DLD1 (cell line): ENCODE measurements at regions not wholly inside any gene's neighbourhood (a gene's known extent, or its start where the extent isn't known, plus 50 kb on each side); places are given as distances from the start of the nearest gene placed in this dataset.

ENCODE experiments used
- in situ Hi-C: cut with HindIII; loops from 2 replicates; pipeline ENCODE4 v1.10.0; 2017; ENCODE audit warnings: low sequenced_read_pairs

DNA sequence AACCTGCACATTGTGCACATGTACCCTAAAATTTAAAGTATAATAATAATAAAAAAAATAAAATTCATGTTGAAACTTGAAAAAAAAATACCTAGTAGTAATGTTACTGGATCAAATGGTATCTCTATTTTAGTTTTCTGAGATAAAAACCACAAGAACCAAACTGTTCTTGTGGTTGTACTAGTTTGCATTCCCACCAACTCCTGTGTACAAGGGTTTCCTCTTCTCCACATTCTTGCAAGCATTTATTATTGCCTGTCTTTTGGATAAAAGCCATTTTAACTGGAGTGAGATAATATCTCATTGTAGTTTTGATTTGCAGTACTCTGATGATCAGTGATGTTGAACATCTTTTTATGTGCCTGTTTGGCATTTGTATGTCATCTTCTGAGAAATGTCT lies 177.7 kb downstream of the KIF20B start:
- in situ Hi-C loops: no loop called here

DNA sequence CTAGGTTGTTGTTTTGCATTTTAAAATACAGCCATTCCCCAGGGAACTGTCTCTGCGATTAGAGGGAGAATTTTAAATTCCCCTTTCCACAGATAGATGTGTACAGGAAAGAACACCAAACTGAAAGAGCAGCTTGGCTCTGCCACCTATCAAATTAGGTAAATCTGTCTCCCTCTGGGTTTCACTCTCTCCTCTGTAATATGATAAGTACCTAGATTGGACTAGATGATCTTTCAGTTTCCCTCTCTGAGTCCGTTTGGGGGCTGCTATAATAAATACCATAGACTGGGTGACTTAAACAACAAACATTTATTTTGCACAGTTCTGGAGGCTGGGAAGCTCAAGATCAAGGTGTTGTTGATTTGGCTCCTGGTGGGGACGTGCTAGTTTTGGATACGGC lies 186.0 kb downstream of the KIF20B start:
- in situ Hi-C loops: no loop called here

DNA sequence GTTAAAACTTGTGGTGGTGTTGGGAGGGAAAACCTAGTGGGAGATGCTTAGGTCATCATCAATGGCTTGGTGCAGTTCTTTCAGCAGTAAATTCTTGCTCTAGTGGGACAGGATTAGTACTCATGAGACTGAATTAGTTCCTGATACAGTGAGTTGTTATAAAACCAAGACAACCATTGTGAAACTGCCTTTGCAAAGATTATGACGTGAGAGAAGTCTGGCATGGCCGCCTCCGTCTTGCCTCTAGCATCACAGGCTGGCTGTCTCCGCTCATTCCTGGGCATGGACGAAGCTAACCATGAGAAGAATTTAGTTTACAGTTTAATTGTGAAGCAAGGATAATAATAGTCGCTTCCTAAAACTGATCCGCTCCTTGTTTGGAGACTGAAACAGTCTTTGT lies 186.4 kb downstream of the KIF20B start:
- in situ Hi-C loops: no loop called here

DNA sequence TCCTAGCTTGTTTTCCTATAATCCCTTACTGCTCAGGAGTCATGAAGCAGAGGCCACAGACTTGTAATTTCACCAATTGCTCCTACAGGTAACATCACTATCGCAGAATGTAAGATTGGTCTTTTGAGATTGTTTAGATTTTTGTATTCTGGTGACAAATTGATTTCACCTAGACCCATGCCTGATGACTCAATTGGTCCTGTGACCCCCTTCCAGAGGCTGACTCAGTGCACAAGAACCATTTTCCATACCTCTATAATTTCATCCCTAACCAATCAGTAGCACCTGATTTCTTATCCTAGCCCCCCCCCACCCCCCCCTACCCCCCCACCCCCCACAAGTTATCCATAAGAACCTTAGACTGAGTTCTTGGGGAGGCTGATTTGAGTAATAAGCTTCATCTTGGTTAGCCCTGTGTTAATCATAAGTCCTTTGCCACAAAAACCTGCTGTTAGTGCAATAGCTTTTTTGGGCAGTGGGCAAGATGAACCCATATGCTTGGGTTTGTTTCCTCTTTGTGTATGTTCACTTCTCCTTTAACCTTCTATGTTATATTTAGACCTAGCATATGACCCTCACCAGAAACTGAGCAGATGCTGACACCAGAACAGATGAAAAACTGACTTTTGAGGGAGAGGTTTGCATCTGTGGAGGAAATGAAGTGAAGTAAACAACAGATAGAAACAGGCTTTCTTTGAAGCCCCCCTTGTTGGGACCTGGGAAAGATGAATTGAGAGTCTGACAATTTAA lies 187.1 kb downstream of the KIF20B start:
- in situ Hi-C loops: no loop called here

DNA sequence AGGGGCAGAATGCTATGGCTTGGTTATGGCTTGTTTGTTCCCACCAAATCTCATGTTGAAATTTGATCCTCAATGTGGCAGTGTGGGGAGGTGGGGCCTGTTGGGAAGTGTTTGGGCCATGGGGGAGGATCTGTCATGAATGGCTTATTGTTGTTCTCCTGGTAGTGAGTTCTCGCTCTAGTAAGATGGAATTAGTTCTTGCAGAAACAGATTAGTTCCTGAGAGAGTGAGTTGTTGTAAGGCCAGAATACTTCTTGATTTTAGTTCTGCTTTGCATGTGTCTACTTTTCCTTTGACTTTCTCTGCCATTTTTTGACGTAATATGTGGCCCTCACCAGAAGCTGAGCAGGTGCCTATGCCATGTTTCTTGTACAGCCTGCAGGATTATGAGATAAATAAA lies 188.2 kb downstream of the KIF20B start:
- in situ Hi-C loops: no loop called here

DNA sequence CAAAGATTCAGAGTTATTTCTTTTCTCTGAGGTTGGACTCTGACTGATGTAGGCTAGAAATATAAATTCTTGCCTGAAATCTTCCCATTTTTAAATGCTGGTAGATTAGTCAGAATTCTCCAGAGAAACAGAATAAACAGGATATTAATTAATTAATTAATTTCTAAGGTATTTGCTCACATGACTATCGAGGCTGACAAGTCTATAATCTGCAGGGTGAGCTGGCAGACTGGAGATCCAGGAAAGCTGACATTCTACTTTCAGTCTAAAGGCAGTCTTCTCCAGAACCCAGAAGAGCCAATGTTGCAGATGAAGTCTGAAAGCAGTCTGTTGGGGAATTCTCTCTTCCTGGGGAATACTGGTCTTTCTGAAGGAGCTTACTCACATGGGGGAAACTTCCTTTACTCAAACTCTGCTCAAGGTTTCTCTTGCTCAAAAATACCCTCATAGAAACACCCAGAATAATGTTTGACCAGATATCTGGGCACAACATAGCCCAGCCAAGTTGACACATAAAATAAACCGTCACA lies 189.7 kb downstream of the KIF20B start:
- in situ Hi-C loops: no loop called here

DNA sequence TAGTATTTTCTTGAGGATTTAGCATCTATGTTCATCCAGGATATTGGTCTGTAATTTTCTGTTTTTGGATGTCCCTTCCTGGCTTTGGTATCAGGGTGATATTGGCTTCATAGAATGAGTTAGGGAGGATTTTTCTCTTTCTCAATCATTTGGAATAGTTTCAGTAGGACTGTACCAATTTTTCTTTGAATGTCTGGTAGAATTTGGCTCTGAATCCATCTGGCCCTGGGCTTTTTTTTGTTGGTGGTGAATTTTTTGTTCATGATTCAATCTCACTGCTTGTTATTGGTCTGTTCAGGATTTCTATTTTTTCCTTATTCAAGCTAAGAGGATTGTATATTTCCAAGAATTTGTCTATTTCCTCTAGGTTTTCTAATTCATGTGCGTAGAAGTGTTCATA lies 192.7 kb downstream of the KIF20B start:
- in situ Hi-C loops: no loop called here

DNA sequence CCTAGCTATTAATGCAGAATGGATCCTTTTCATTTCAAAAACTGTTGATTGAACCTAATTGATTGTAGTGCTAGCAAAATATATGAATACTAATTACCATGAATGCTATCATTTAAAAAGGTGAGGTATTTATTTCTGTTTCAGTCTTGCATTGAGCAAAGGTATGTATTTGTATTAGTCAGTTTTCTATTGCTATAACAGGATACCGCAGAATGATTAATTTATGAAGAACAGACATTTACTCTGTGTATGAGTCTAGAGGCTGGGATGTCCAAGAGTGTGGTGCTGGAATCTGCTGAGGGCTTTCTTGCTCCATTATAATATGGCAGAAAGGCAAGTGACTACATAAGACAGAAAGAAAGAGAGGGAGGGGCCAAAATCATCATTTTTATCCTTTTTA lies 199.2 kb downstream of the KIF20B start:
- in situ Hi-C loops: no loop called here

DNA sequence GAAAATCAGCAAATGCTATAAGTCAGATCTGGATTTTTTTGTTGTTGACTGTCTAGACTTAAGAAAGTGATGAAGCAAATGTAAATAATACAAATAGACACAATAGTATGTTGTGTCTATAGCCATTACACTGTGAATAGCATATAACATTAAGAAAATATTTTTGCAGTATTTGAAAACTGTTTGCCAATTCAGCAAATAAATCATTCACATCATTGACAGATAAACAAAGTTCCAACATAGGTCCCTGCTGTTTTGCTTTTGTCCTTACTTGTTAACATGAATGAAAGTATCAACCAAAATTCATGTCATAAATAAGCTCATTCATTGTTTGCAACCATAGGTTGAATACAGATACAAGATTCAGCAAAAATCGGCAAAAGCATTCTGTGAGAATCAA lies 200.5 kb downstream of the KIF20B start:
- in situ Hi-C loops: no loop called here

DNA sequence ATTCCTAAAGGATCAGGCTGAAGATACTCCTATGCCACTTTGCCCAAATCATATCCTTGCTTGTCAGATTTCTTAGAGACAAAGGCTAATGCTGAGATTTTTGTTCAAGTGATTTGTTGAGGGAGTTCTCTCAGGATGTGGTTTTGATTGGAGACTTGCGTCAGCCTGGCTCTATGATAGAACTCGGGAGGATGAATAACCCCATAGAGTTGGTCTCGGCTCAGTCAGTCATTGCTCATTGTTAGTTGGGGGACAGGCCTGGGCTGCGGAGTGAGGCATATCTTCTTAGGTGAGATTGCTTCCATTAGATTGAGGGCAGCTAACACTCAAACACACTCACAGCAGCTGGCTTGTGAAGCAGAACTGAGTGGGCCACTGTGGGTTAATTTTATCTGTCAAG lies 203.4 kb downstream of the KIF20B start:
- in situ Hi-C loops: no loop called here

DNA sequence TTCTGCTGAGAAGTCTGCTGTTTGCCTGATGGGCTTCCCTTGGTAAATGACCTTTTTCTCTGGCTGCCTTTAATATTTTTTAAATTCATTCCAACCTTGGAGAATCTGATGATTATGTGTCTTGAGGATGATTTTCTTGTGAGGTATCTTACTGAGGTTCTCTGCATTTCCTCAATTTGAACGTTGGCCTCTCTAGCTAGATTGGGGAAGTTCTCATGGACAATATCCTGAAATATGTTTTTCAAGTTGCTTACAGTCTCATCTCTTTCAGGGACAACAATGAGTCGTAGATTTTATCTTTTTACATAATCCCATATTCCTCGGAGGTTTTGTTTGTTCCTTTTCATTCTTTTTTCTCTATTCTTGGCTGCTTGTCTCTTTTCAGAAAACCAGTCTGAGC lies 208.4 kb downstream of the KIF20B start:
- in situ Hi-C loops: no loop called here

DNA sequence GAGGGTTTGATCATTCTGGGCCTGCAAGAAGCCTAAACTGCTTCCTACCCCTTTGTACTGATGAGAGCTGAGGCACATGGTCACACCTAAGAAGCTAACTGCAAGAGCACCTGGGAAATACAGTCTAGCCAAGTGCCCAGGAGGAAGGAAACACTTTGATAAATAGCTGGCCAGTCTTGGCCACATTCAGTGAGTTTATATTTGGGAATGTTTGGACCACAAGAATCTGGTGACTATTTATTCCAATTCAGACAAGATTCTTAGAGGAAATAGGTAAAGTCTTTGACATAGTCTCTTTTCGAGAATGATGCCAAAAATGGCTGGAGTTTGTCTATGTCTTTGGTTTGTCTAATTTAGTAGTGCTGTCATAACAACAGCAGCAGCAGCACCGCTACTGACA lies 213.6 kb downstream of the KIF20B start:
- in situ Hi-C loops: no loop called here

DNA sequence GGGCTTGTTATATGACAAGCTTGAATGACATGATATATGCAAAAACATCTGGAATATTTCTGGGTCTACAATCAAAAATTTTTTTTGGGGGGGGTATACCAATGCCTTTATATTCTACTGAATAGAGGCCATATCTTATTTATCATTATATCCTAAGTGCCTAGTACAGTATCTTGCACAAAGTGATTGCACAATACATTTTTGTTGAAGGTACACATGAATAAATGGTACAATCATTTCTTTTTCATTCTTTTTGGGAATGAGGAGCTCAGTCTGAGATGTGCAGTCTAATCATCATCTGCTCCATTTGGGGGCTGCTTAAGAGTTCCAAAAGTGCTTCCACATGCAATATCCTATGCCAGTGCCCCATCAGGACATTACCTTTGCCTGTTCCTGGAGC lies 214.6 kb downstream of the KIF20B start:
- in situ Hi-C loops: no loop called here

DNA sequence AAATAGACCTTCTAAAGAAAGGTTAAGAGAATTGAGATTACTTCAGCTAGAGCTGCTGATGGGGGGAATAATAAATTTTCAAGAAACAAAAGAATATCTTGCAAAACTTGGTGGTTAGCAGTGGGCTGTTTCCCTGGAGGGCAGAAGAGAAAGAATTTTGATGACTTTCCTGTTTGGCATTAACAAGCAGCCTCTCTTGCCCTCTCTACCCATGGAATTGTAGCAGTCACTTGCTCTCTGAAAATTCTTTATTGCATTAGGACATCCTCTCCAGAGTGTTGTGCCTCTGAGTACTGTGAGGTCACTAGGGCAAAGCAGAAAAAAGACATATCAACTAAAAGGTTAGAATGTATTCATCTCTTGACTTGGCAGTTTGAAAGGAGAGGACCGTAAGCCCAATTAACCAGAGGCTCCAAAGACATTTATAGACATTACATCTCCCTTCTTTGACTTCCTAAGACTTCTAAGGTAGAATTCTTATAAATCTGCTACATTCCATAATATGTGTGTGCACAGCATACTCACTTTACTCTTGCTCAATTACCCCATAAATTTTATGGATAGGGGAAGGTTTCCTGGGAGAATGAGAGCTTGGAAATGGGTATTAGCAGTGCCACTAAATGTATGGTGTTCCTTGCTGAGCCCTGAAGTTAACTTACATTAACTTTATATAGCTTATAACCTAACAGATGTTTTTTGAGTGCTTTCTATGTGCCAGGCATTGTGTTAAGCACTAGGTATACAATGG lies 215.3 kb downstream of the KIF20B start:
- in situ Hi-C loops: no loop called here

DNA sequence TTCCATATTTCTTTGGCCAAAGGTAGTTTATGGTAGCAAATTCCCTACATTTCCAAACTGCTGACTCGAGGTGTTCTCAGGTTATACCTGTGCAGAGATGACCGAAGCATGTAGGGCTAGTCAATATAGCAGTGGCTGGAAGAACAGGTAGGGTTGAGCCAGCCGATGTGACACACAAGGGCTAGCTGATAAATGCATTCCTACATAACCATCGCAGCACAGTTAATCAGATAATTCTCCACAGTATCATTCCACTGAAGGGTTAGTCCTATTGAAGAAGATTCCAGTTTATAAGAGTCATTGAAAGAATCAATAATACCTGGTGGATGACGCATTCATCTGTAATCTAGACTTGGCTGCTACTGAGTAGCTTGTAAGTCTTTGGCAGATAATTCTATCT lies 220.0 kb downstream of the KIF20B start:
- in situ Hi-C loops: no loop called here

DNA sequence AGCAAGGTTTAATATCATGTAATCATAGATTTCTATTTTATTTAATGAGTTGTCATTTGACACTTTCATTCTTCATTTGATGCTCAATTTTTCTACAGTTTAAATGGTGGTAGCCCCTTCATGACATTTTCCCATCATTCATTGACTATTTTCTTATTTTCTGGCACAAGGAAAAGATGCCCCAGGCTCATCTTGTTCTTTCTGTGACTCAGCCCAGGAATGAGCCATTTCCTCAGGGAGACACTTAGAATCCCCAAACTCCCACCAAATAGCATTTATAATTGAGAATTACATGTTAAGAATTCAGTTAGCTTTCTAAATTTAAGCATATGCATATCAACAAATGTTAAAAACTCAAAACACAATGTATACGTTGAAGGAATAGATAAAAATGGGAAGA lies 222.3 kb downstream of the KIF20B start:
- in situ Hi-C loops: no loop called here

DNA sequence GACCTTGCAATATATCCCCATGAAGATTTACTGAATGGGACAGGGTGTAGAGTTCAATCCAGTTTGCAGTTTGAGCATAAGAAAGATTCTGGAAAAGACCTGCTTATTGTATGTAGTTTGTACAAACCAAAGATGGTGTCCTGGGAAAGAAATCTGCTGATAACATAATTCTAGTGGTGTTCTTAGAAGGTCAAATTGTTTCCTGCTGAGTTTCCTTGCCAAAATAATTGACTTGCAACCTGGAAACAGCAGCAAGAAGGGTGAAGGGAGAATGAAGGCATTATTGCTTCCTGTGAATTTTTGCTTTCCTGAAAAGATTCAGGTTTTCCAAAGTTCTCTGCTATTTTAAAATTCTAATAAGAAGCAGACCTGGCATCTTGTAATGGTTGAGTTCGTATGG lies 222.9 kb downstream of the KIF20B start:
- in situ Hi-C loops: no loop called here

DNA sequence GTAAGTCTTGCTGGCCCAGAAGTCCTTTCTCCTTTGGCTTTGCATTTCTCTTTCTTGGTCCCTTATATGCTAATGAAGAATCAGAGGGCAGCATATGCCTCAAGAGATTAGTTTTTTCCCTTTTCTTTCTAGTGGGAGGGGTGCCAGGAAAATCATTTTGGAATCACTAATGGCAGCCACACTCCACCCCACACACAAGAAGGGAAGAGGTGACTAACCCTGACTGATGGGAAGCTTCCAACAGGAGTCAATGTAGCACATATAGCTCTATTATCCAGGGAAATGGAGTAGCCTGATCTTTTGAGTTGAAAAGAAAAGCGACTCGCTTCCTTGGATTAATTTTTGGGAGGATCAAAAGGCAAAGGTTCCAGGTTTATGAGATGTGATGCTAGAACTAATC lies 225.3 kb downstream of the KIF20B start:
- in situ Hi-C loops: no loop called here

DNA sequence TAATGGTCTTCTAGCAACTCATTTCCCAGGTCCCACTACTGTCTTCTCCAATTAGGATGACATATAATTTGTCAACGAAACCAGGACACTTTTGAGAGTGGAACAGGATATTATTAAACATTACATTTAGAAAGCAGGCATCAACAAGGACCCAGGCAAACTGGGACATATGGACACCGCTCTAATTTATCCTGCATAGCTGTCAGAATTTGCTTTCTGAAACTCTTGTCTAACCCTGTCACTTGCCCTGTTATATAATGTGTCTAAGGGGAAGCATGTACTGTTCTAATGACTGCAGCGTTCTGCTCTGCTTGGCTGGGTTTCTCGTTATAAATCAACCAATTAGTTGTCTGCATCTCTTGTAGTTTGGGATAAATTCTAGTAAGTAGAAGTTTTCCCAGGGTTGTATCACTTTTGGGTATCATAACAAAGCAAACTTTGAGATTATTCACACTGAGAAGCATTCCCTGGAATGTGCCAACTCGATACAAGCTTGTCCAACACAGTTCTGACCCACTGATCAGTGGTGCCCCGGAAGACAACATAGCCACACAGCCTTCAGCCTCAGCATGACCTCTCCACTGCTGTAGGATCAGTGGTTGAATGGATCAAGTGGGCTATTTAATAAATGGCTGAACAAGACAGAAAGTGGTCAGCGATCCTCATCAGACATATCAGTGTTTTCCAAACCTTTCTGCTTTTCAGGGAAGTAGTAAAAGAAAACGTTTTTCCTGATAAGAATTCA lies 228.1 kb downstream of the KIF20B start:
- in situ Hi-C loops: no loop called here

DNA sequence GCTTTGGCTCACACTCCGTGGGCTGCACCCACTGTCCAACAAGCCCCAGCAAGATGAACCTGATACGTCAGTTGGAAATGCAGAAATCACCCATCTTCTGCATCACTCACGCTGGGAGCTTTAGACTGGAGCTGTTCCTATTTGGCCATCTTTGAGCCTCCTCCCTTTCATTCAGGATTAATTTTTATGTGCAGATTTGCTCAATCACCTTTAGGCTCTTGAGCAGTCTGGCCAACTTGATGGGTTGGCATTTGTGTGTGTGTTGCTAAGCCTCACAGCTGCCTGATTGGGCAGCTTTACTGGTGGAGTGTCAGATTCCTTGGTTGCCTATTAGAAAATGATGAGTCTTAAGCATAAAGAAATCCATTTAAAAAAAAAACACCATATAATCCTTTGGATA lies 236.1 kb downstream of the KIF20B start:
- in situ Hi-C loops: no loop called here

DNA sequence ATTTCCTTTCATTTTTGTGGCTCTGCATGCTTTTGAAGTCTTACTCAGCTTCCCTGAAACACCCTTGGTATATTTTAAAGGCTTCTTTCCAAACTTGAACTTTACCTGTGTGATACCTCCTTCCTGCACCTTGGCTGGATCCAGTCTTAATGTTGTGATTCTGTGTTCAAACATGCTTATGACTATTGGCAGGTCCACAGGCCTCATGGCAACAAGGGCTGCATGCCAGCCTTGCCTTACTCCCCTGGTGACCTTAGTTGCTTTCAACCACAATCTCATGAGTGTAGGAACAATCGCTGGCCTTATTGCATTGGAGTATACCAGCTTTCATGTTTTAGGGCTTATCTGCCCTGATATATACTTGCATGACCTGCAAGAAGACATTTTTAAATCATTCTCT lies 238.7 kb downstream of the KIF20B start:
- in situ Hi-C loops: no loop called here

DNA sequence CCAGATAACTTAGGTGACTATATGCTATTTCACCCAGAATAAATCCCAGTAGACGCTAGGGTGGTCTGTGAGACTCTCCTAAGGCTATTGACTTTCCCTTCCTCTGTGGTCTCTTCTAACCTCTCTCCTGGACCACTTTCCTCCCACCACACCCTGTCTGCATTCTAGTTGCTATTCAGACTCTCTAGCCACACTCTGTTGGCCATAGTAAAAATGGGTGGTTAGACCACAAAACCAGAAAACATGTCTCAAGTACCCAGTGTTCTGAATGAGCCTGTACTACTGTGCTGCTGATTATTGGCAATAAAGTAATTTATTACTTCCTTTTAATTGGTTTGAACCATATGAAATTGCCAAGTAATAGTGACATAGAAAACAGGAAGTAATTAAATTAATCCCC lies 240.8 kb downstream of the KIF20B start:
- in situ Hi-C loops: no loop called here
